Lower lobe of right lung (tissue), 2 donors: ENCODE measurements at regions not wholly inside any gene's neighbourhood (a gene's known extent, or its start where the extent isn't known, plus 50 kb on each side); places are given as distances from the start of the nearest gene placed in this dataset.
"Not testable (repeated sequence)": the region's sequence is repeated elsewhere in the genome, so short reads cannot be mapped to it uniquely, and the experiment has no call there.

ENCODE experiments used
- ATAC-seq, 2 donors: fragments of 200-7000 bp; cut with Tn5 transposase; one replicate each; pipeline ENCODE4 v1.9.1; 2020 to 2022; ENCODE audit warnings: mild to moderate bottlenecking in 2 of 2, moderate library complexity in 2 of 2
- DNase-seq: peaks from one replicate; pipeline ENCODE4 v3.0.0-alpha.2; 2020
- H3K27ac ChIP-seq: fragments of 200-600 bp; one replicate; pipeline ENCODE4 v1.8.0; 2022
- H3K27me3 ChIP-seq: fragments of 200-600 bp; one replicate; pipeline ENCODE4 v1.8.0; 2022; ENCODE audit warnings: low read depth
- H3K36me3 ChIP-seq: fragments of 200-600 bp; one replicate; pipeline ENCODE4 v1.8.0; 2022; ENCODE audit warnings: mild to moderate bottlenecking
- H3K4me1 ChIP-seq: fragments of 200-600 bp; one replicate; pipeline ENCODE4 v1.8.0; 2022
- H3K4me3 ChIP-seq: fragments of 200-600 bp; one replicate; pipeline ENCODE4 v1.8.0; 2022; ENCODE audit warnings: mild to moderate bottlenecking
- H3K9me3 ChIP-seq: fragments of 200-600 bp; one replicate; pipeline ENCODE4 v1.8.0; 2022
- CTCF ChIP-seq: fragments of 200-600 bp; IDR thresholded peaks from one replicate; pipeline ENCODE4 v1.8.0; 2022; ENCODE audit warnings: antibody characterized with exemption, mild to moderate bottlenecking
- intact Hi-C: fragments of 100-400 bp; cut with DNase I; formaldehyde crosslinking; loops from one replicate; pipeline ENCODE4 v1.11.0; 2022
- donor health status: DM: no; HTN: yes; CAD: no; lungs with severe emphysema.

DNA sequence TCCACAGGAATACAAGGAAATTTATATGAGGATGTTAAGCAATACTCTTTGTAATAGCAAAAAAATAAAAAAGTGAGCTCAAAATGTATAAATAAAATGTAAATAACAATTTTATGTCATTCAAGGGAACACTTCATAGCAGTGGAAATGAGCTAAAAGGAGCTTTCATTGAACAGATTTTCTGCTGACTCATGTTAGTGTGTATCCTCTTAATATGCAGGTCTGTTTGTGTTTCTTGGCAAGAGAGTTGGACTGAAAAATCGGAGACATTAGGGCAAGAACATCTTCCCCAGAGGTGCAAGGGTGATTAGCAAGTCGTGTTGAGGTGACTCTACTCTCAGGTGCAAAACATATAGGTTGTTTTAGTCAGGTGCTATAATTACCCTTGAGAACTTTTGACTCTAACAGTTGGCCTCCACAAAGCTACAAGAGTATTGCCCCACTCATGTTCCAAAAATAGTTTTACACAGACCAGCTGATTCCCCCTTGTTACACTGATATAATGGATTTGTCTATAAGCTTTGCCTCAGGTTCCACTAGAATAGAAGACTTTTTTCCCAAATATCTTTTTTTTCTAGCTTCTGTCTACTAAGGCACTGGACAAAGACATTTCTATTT, 702.9 kb downstream of the TENT5A start:
- no peaks in the 10 kb centered on the region for H3K36me3 ChIP-seq
- intact Hi-C loops = no loop called here
- no peak for TF ChIP-seq CTCF

DNA sequence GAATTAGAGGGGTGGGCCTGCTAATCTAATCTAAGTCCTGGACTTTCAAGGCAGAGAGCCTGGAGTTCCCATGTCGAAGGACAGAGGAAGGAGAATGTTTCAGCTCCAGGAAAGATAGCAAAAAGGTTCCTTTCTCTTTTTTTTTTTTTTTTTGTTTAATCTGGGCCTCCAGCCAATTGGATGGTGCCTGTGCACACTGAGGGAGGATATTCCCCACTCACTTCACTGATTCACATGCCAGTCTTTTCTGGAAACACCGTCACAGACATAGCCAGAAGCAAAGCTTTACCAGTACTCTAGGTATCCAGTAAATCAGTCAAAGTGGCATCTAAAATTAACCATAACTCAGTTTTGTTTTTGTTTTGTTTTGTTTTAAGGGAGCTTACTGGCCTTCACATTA, 721.1 kb downstream of the TENT5A start:
- Histone ChIP-seq H3K27me3 (no peaks in the 10 kb centered on the region), H3K4me3 (no peak overlapping the region), H3K9me3 (no peaks in the 10 kb centered on the region), H3K36me3 (no peaks in the 10 kb centered on the region), H3K27ac (no peak overlapping the region), H3K4me1 (no peaks in the 10 kb centered on the region)
- intact Hi-C loops = no loop called here
- no peak for DNase-seq
- ATAC-seq = no peak
- no peak for TF ChIP-seq CTCF

More for the DNA sequence above, 702.9 kb downstream of the TENT5A start:
- ATAC-seq = no peak
- DNase-seq = no peak
- Histone ChIP-seq H3K27ac (no peak overlapping the region), H3K4me3 (no peak overlapping the region), H3K27me3 (no peaks in the 10 kb centered on the region), H3K4me1 (no peaks in the 10 kb centered on the region), H3K9me3 (no peaks in the 10 kb centered on the region)

- Histone ChIP-seq H3K9me3 (no peaks in the 10 kb centered on the region), H3K27me3 (no peaks in the 10 kb centered on the region), H3K27ac (no peak overlapping the region), H3K4me1 (no peaks in the 10 kb centered on the region), H3K4me3 (no peak overlapping the region), H3K36me3 (no peaks in the 10 kb centered on the region)
- ATAC-seq (no peak), DNase-seq (no peak)
- intact Hi-C loops = no loop called here
- TF ChIP-seq CTCF = no peak
Observed at GRCh38 chr6:81026041-81026553, 726.4 kb downstream of the TENT5A start.

GRCh38 chr6:81023709-81024108, 728.8 kb downstream of the TENT5A start:
- DNase-seq (no peak), ATAC-seq (no peak)
- no peak for TF ChIP-seq CTCF
- Histone ChIP-seq H3K4me1 (no peaks in the 10 kb centered on the region), H3K27ac (no peak overlapping the region), H3K27me3 (no peaks in the 10 kb centered on the region), H3K36me3 (no peaks in the 10 kb centered on the region), H3K9me3 (no peaks in the 10 kb centered on the region), H3K4me3 (no peak overlapping the region)
- intact Hi-C loops = no loop called here

GRCh38 chr6:81023007-81023582, 729.4 kb downstream of the TENT5A start:
- no peaks in the 10 kb centered on the region for H3K4me1 ChIP-seq
- H3K27me3 ChIP-seq = no peaks in the 10 kb centered on the region
- DNase-seq (no peak), ATAC-seq (no peak)
- intact Hi-C loops = no loop called here
- no peak overlapping the region for H3K4me3 ChIP-seq
- TF ChIP-seq CTCF = no peak
- H3K27ac ChIP-seq = no peak overlapping the region
- no peaks in the 10 kb centered on the region for H3K36me3 ChIP-seq
- H3K9me3 ChIP-seq = no peaks in the 10 kb centered on the region

GRCh38 chr6:81017586-81017985, 734.9 kb downstream of the TENT5A start:
- DNase-seq, H3K27me3 ChIP-seq, H3K27ac ChIP-seq, H3K9me3 ChIP-seq, H3K4me1 ChIP-seq, ATAC-seq, intact Hi-C loops, H3K4me3 ChIP-seq, H3K36me3 ChIP-seq: not testable (repeated sequence)
